Activated T-cell treated with anti-CD3 and anti-CD28 coated beads for 1 hour (primary cell): ENCODE measurements at regions not wholly inside any gene's neighbourhood (a gene's known extent, or its start where the extent isn't known, plus 50 kb on each side); places are given as distances from the start of the nearest gene placed in this dataset.

Experiments
- DNase-seq: peaks from one replicate; pipeline ENCODE4 v3.0.0-alpha.2; 2020; ENCODE audit warnings: low read depth

DNA sequence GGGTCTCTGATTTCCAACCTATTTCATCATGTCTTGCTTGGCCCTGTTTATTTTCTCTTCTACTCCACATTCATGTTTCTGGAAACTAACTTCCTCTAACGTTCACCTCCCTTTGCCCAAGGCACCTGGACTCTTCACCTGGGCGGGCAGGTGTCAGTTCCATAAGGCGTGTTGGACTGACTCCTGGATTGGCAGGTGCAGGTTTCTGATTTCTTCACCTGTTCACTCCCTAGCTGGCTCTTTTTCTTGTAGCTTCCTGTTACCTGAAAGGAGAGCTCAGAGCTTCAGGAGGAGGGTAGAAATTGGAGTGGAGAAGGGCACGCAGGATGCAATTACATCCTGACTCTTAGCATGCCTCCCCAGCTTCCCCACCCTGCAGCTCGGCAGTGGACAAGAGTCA lies 350.8 kb upstream of the KLF3 start:
- no peak for DNase-seq

DNA sequence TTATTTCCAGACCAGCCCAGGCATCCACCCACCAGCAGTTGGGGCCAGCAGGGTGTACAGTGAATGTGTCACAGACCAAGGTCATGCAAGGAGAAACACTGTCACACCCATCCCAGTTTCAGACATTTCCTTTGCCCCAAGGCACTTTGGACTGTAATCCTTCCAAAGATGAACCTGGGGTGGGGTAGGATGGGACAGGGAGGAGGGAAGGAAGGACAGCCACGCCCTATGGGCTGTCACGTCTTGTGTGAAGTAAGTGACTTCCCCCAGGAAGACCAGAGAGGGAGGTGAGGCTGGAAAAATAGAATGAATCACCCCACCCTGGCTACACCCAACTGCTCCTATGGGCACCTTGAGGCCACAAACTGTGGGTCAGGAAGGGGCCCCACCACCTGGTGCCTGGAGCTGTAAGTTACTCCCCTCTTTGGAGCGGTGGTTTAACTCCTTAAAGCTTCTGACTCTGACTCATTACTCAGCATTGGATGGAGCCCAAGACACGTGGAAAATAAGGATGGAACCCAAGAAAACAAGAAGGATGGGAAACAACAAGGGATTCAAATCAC lies 349.9 kb upstream of the KLF3 start:
- no peak for DNase-seq

DNA sequence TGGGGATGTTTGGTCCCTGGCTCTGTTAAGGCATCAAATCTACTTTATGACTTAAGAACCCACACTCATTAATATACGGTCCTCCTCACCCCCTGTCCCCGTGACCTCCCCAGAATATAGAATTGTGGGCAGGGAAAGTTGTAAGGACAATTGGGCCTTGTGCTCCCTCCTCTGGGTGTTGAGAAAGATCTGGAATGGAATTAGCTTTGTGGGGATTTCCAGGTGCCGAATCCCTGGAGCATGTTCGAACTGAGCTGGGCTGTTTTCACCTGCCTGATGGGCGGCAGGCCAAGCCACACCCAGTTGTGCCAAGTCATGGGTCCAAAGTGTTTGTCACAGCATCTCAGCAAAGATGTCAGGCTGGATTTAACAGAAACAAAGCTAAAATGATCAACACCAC lies 349.3 kb upstream of the KLF3 start:
- DNase-seq: no peak

DNA sequence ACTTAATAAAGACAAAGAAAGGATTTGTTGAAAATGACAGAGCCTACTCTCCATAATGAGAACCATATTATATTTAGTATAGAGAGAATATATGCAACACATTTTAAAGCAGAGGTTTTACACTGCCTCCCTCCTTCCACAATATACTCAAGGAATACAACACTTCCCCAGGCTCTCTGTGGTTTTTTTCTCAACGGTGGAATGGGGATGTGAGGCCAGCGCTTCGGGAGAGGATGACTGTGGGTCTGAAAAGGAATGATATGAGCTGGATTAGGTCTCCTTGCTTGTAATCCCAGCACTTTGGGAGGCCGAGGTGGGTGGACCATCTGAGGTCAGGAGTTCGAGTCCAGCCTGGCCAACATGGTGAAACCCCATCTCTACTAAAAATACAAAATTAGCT lies 348.7 kb upstream of the KLF3 start:
- DNase-seq: no peak

DNA sequence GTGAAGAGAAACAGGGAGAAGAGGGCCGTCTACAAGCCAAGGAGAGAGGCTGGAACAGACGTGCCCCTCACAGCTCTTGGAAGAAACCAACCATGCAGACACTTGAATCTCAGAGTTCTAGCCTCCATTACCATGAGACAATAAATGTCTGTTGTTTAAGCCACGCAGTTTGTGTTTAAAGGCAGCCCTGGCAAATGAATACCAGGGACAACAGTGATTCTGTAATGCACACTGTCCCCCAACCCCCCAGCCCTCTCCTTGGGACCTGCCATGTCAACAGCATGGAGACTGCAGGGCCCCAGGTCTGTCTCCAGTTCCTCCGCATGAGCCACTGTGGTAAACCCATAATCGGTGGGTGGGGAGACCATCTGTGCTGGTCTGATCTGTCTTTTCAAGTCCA lies 348.0 kb upstream of the KLF3 start:
- DNase-seq: no peak

DNA sequence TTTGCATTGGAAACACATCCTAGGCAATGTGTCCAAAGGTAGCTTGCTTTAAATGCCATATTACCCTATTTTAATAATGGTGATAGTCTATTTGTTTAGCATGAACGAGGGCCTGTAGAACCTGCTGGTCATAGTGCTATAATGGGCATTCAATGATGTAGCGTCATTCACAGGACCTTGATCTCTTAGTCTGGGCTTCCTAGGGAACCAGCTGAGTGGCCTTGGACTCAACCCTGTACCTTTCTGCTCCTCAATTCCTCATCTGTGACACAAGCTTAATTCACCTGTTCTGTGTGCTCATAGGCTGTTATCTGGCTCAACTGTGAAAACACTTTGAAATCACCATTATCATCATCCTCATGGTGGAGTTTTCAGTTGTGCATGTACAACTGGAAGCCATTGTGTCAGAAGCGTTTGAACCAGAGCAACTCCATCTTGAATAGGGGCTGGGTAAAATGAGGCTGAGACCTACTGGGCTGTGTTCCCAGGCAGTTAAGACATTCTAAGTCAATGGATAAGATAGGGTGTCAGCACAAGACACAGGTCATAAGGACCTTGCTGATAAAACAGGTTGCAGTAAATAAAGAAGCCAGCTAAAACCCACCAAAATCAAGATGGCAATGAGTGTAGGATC lies 346.8 kb upstream of the KLF3 start:
- no peak for DNase-seq

DNA sequence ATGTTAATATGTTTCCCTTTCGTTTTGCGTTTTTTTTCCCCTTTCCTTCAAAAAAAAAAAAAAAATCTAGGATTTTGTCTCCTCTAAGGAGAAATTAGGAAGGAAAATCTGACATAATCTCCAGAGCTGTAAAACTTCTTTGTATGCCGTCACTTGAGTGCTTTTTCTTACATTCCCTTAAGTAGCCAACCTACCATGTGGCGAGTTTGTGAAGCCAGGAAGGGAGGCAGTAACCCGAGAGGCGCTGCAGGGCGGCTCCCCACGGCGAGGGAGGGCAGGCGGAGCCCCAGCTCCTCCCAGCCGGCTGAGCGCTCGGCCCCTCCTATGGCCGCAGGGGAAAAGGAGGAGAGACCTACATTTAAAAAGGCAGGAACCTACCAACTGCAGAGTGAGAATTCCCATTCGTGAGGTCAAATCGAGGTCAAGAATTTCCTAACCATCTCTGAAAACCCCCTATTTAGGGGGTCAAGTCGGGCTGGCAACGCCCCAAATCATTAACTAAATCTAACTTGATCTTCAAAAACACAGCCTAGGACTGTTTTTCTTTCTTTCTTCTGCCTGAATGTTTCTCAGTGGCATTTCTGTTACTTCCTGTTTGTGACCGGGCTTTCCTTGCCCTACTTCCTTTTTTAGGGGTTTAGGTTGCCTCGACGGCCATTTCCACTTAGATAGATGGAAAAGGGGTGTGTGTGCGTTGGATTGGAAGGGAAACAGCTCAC lies 345.1 kb upstream of the KLF3 start:
- DNase-seq: peak; percentile 41

DNA sequence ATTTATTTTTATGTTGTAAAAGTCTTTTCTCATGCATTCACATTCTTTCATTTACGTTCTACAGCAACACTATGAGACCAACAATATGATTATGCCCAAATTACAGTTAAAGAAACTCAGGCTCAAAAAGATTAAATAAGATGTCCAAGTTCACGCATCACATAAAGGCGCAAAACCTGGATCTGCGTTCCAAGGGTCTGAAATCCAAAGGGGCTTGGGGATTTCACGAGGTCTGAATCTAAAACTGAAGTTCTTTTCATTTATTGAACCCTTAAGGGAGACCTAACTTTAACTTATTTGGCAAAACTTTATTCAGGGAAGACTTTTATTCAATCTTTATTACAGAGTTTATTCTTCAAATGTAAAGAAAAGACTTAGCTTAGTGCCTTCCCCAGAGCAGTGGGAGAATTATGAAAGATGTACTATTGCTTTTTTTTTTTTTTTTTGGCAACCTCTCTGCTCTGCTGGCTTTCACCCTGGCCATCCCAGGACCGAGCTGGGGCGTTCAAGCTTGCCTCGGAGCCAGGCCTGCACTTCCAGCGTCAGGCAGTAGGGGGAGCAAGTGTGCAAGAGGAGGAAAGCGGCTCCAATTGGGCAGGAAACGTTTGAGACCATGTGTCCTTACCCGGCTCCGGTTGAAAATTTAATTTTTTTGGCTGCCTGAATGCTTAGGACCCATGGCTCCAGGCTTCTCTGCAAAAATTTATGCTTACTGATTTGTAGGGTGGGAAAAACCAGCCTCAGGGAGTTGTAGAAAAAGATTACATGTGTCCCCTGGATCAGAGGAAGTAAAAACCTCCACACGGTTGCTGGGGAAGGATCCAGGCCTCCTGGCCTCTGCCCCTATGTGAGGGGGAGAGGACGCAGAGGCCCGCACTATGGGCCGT lies 344.3 kb upstream of the KLF3 start:
- peak; percentile 95 for DNase-seq

DNA sequence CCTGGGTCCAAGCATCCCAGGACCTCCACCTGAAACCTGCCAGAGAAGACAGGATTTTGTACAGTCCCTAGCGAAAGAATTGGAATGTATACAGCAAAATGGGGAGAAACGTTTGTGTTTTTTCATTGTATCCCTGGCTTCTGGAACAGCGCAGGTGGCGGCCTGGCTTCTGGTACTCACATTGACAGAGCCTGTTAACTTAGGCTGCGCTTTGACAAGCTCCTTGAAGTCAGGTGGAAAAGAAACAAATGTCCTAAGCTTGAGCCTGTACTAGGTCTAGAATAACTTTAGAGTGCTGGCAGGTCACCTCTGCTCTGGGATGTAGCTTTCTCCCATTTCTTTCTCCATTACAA lies 343.7 kb upstream of the KLF3 start:
- DNase-seq: no peak

DNA sequence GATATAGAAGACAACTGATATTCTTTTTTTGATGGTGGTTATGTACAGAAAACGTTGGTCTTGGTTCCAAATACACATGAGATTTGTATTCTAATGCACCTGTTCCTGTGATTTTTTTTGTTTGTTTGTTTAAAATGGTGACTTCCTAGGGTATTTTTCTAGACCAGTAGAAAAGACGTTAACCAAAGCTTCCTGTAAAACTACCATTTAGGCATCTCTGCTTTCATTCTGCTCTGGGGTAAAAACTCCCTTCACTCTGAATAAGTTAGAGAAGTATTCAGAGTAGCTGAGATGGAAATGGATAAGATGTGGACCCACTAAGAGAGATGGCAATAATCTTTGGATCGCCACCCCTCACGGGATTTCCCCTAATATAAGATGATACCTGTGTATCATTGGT lies 343.2 kb upstream of the KLF3 start:
- no peak for DNase-seq

DNA sequence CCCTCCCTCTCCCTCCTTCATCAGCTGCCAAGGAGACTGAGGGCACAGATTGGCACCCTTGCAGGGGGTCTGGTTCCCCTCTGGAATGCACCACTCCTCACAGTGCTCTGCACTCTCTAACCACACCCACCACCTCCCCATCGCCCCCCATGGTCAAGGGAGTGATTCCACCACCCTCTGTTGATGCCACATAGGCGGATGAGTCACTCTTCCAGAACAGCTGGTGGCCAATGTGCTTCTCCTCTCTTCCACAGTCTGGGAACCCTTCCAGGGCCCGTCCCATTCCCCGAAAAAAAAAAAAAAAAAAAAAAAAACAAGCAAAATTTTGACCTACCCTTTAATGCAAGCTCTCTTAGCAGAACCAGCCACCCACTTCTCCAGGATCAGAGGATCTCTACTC lies 341.3 kb upstream of the KLF3 start:
- DNase-seq: no peak

DNA sequence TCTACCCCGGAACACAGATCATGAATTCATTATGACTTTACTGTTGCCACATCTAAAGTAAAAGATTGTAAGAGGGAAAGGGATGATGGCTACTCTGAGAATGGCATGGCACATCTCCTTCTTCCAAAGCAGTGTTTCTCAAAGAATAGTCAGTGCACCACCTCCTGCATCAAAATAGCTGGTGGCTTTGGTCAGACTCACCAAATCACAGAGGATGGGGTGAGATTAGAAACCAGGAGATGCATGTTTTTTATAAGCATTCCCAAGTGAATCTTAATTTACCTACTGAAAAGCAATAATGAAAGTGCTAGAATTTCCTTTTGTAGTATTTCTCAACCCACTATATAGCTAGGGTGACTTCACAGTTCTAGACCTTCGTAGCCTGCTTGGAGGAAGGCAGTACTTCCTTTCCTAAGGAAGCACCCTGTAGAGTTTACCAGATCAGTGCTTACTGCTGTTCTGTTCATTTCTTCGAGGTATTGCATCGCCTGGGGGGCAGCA lies 340.8 kb upstream of the KLF3 start:
- no peak for DNase-seq

DNA sequence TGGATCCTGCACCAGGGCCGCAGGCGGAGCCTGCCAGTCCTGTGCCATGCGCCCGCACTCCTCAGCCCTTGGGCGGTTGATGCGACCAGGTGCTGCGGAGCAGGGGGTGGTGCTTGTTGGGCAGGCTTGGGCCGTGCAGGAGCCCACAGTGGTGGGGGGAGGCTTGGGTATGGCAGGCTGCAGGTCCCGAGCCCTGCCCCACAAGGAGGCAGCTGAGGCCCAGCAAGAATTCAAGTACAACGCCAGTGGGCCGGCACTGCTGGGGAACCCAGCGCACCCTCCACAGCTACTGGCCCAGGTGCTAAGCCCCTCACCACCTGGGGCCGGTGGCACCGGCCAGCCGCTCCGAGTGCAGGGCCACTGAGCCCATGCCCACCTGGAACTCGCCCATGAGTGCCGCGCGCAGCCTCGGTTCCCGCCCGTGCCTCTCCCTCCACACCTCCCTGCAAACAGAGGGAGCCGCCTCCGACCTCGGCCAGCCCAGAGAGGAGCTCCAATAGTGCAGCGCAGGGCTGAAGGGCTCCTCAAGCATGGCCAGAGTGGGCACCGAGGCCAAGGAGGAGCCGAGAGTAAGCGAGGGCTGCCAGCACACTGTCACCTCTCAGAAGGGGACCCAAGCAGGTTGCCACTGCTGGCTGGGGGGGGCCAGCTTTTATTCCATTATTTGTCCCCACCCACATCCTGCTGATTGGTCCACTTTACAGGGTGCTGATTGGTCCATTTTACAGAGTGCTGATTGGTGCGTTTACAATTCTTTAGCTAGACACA lies 339.0 kb upstream of the KLF3 start:
- DNase-seq: no peak

DNA sequence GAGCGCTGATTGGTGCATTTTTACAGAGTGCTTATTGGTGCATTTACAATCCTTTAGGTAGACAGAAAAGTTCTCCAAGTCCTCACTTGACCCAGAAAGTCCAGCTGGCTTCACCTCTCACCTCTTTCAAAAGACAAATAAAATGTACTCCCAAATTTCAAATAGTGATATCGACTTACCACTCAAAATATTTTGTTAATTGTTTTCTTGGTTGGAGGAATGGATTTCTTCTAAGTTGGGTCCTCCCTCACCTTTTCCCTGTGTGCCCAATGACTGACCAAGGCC lies 338.4 kb upstream of the KLF3 start:
- no peak for DNase-seq

DNA sequence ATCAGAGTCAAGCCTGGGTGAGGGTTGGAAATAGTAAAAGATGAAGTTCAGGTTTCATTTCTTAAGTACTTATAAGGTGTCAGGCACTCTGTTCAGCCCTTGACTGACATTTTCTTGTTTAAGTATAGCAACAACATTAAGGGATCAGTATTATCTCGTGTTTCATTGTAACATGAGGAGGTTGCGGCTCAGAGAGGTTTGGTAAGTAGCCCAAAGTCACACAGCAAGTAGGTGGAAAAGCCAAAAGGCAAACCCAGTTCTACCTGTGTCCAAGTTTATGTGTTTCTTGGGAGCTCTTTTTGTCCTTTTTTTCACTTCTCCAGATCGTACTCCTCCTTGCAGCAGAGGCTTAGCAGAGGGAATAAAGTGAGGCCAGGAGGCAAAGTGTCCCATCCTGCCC lies 337.5 kb upstream of the KLF3 start:
- no peak for DNase-seq

DNA sequence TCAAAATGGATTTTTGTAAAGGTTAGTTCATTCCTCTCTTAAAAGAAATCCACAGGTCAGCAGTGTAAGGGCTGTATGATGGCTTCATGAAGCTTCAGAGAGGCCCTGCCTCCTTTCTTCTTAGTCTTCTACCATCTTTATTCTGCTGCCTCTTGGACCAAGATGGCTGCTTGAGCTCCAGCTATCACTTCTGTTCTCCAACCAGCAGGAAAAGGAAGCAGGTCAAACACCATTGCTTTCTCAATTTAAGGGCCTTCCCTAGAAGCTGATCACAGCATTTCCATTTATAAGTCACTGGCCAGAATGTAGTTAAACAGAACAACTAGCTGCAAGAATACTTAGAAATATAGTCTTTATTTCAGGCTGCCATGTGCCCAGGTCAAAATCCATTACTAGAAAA lies 336.8 kb upstream of the KLF3 start:
- no peak for DNase-seq

DNA sequence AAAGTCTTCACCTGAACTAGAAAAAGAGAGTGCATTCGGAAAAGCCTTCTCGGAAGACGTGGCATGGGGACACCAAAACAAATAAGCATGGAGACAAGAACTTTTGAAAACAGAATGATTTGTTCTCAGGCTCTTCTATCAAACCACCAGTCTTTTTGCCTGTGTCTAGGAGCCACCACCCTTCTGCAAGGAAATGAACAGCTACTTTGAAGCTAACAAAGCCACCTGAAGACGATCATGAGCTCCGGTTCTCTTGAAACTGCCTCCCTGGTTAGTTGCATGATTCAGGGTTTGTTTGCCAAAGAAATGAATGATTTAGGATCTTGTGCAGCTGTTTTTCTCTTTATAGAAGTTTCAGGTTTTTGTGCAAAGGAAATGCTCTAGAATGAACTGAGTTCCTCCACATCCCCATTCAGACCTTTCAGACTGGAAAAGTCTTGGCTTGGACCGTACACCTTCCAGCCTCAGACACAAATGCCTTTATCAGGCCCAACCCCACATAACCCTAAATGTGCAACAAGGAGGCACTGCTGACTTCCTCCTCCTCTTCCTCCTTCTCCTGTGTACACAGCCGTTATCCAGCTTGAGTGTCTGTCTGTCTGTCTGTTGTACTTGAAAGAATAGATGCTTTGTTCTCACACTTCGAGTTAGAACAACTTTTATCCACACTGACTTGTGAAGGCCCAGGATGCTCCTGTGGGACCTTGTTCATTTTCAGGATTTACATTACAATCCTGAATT lies 334.8 kb upstream of the KLF3 start:
- DNase-seq: no peak

DNA sequence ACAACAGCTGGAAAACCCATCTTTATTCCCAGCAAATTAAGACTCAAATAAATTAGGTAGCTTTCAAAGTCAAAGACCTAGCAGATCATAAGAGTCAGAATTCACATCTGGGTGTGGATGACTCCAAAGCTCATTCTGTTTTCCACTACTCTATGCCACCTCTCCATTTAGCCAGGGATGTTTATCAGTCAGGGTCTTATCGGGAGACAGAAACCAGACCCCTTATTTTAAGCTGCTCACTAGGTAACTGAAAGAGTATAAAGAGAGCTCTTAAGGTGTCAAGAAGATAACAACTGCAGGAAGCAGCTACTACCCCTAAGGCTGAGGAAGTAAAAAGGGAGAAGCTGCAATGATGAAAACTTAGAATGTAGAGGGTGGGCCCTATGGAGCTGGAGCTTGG lies 333.7 kb upstream of the KLF3 start:
- no peak for DNase-seq

DNA sequence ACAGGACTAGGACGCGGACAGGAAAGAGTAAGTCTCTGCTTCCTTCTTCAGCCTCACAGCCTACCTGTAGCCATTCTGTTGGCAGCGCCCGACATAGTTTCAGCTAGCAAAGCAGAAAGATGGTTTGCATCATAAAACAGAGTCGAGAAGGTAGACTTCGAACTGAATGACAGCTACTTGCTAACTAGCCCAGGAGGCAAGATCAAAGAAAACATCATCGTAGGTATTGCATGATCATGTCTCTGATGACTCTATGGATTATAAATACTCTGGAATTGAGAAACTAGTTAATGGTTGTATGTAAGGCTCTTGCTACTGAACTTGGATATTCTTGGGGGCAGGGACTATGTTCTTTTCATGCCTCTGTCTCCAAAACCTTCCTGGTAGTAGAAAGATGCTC lies 333.1 kb upstream of the KLF3 start:
- DNase-seq: no peak

DNA sequence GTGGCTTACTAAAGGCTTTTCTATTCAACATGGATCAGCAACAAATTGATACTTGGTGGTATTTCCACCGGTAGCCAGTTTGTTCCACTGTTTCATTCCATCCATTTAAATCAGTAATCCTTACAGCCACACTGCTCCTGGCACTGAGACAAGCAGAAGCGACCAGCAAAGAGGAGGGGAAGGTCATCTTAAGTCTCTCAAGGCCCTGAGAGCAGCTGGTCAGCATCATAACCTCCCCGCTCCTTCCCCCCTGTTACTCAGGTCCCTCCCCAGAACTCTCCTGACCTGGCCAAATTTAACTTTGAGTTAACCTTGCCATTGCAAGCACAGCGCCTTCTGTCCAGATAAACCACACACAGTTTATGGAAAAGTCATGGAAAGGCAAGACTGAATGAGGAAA lies 331.3 kb upstream of the KLF3 start:
- DNase-seq: no peak

DNA sequence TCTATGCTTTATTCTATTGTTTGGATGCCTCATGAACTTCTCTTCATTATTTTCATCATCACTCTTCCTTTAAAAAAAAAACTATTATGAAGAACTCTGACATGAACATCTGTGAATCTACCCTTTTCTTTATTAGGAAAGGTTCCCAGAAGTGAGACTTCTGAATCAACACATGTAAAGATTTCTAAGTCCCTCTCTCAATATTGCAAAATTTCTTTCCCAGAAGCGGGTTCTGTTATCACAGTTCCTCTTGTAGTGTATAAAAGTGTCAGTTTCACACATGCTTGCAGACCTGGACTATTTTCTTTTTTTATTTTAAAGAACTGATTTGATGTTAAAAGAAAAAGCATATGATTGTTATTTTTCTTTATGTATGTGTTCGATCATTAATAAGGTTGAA lies 330.8 kb upstream of the KLF3 start:
- no peak for DNase-seq

DNA sequence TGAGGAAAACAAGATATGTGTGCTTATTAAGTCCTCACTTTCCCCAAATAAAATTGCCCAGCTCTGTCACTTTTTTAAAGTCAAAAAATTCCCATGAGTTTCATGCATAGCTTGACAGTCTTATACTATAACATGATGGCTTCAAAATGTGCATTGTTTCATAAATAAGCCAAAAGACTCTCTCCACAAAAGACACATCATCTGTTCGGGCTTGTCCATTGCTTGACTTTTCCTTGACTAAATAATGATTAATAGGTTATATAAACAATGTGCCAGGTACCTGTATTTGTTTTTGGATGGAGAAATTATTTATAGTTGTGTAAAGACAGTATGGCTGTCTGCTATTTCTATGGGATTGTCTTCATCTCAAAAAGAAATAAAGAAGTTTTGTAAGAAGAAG lies 329.2 kb upstream of the KLF3 start:
- no peak for DNase-seq
